Lower leg skin (tissue), 4 donors: ENCODE measurements at regions not wholly inside any gene's neighbourhood (a gene's known extent, or its start where the extent isn't known, plus 50 kb on each side); places are given as distances from the start of the nearest gene placed in this dataset.

Experiments used
- DNase-seq, 2 donors: peaks; one replicate each; pipeline ENCODE4 v3.0.0-alpha.2; 2019; ENCODE audit warnings: low spot score in 2 of 2
- H3K4me3 ChIP-seq: fragments of 200-600 bp; sonication (generic); 2 replicates; pipeline ENCODE4 v1.5.1; 2017; ENCODE audit warnings: mild to moderate bottlenecking, low read depth; ENCODE audit not compliant: poor library complexity, severe bottlenecking
- CTCF ChIP-seq, 3 donors: fragments of 450-650 bp; IDR thresholded peaks; one replicate each; pipeline ENCODE4 v1.5.1; 2016; ENCODE audit warnings: antibody characterized with exemption in 3 of 3, mild to moderate bottlenecking in 3 of 3, moderate library complexity in 2 of 3
- POLR2A ChIP-seq, 2 donors: fragments of 450-650 bp; IDR thresholded peaks; one replicate each; pipeline ENCODE4 v1.6.1; 2016 to 2017; ENCODE audit warnings: antibody characterized with exemption in 2 of 2, mild to moderate bottlenecking in 1 of 2, moderate library complexity in 1 of 2
- WGBS, 2 donors: methylation state at CpG; one replicate each; pipeline ENCODE4 v1.1.5; 2018; 5-methylcytosine and 5-hydroxymethylcytosine counted together
- intact Hi-C: fragments of 100-400 bp; cut with DNase I; formaldehyde crosslinking; loops from one replicate; pipeline ENCODE4 v1.15.0; 2023; ENCODE audit warnings: low total_unique reads

GRCh38 chr5:166596043-166596442, 1695.4 kb upstream of the WWC1 start:
- WGBS, 2 donors: 81% methylated on average over 7 of the region's 7 CpGs
- no peak for TF ChIP-seq POLR2A (IDR thresholded peaks at IDR 0.05)
- no peak for TF ChIP-seq CTCF (IDR thresholded peaks at IDR 0.05)
- DNase-seq: no peak
- intact Hi-C loops: no loop called here
- H3K4me3 ChIP-seq: no peak overlapping the region

GRCh38 chr5:166602271-166602670, 1689.2 kb upstream of the WWC1 start:
- TF ChIP-seq CTCF (IDR thresholded peaks at IDR 0.05) (no peak), POLR2A (IDR thresholded peaks at IDR 0.05) (no peak)
- no peak overlapping the region for H3K4me3 ChIP-seq
- intact Hi-C loops: no loop called here
- DNase-seq: no peak
- 37 to 47% methylated on average over 2 of the region's 2 CpGs for WGBS, 2 donors

DNA sequence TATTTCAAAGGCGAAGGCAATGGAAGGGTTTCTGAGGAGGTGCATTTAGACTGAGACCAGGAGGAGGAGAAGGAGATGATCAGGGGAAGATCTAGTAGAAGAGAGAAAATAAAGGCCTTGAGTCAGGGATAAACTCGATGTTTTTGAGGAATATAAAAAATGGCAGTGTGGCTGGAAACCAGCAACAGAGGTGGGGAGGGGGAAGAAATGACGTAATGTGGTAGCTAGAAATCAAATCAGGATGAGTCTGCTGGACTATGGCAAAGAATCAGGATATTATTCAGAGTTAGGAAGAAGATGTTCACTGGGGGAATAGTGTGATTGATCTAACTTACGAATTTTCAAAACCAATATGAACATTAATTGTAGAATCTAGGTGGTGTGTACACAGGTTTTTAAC, 1673.9 kb upstream of the WWC1 start:
- whole genome bisulfite sequencing, 2 donors: 80 to 86% methylated on average over 4 of the region's 4 CpGs
- DNase-seq: no peak
- intact Hi-C loops: no loop called here
- no peak overlapping the region for H3K4me3 ChIP-seq
- TF ChIP-seq POLR2A (IDR thresholded peaks at IDR 0.05): no peak
- no peak for TF ChIP-seq CTCF (IDR thresholded peaks at IDR 0.05)

DNA sequence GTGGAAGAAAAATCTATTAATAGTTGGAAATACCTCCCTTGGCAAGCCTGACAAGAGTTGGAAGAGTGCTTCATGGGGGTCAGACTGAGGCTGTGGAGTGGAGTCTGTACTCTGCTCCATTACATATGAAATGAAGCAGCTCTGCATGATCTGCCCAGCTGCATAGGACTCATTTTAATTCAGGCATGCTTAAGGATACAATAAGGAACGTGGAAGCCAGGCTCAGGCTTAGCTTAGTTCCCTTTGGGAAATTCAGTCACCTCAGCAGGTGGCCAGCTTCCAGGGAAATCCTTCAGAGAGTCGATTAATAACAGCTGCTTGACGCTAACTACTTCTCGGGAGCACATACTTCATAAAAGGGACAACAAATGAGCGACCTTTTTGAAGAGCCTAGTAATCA, 1672.9 kb upstream of the WWC1 start:
- TF ChIP-seq POLR2A (IDR thresholded peaks at IDR 0.05) (no peak), CTCF (IDR thresholded peaks at IDR 0.05) (no peak)
- H3K4me3 ChIP-seq: no peak overlapping the region
- DNase-seq: no peak
- WGBS, 2 donors: 64 to 65% methylated on average over 5 of the region's 5 CpGs
- intact Hi-C loops: no loop called here

DNA sequence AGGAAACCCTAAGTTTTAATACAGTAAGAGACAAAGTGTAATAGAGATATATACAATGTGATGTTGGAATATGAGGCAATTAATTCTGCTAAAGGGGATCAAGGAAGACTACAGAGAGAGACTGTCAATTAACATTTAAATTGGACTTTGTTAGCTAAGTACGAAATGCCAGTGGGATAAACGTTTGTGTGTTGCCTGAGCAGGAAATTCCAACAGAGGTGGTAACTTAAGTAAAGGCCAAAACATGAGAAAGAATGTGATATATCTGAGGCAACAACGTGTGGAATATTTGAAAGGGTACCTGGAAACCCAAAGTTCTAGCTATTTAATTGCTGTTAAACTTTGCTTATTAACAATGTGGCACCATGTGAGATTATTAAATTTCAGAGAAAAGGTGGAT, 1666.9 kb upstream of the WWC1 start:
- no peak overlapping the region for H3K4me3 ChIP-seq
- WGBS, 2 donors: 16 to 24% methylated on average over 3 of the region's 3 CpGs
- no peak for DNase-seq
- intact Hi-C loops: no loop called here
- TF ChIP-seq CTCF (IDR thresholded peaks at IDR 0.05): no peak
- TF ChIP-seq POLR2A (IDR thresholded peaks at IDR 0.05): no peak

- DNase-seq: no peak
- no peak overlapping the region for H3K4me3 ChIP-seq
- TF ChIP-seq POLR2A (IDR thresholded peaks at IDR 0.05) (no peak), CTCF (IDR thresholded peaks at IDR 0.05) (no peak)
- 52 to 62% methylated on average over 6 of the region's 6 CpGs for WGBS, 2 donors
- intact Hi-C loops: no loop called here
These were observed 1666.1 kb upstream of the WWC1 start for GRCh38 chr5:166625210-166625865.
